Stomach (tissue), 8 donors: ENCODE measurements at regions not wholly inside any gene's neighbourhood (a gene's known extent, or its start where the extent isn't known, plus 50 kb on each side); places are given as distances from the start of the nearest gene placed in this dataset.

Experiments
- DNase-seq, 2 donors: peaks; one replicate each; pipeline versions ENCODE4 v3.0.0 to v3.0.0-alpha.2; 2013 to 2019
- H3K27ac ChIP-seq, 5 donors: fragments of 200-600 bp in 4 of 5; sonication (generic) in 4 of 5; one replicate each; pipeline ENCODE4 v1.5.1; 2013 to 2019; ENCODE audit warnings: mild to moderate bottlenecking in 1 of 5, moderate library complexity in 1 of 5
- H3K27me3 ChIP-seq, 3 donors: fragments of 200-600 bp; sonication (generic); one replicate each; pipeline ENCODE4 v1.5.1; 2017 to 2019; ENCODE audit warnings: mixed run types in 1 of 3
- H3K36me3 ChIP-seq, 4 donors: fragments of 200-600 bp; sonication (generic); 1 replicate in 3 of 4; 2 replicates in 1 of 4; pipeline ENCODE4 v1.5.1; 2016 to 2019
- H3K4me1 ChIP-seq, 4 donors: fragments of 200-600 bp; sonication (generic); one replicate each; pipeline ENCODE4 v1.5.1; 2016 to 2019
- H3K4me3 ChIP-seq, 4 donors: fragments of 200-600 bp; sonication (generic) in 3 of 4; one replicate each; pipeline ENCODE4 v1.5.1; 2016 to 2019; ENCODE audit warnings: mild to moderate bottlenecking in 1 of 4
- H3K9me3 ChIP-seq, 4 donors: fragments of 200-600 bp; sonication (generic); one replicate each; pipeline ENCODE4 v1.5.1; 2016 to 2019
- EP300 ChIP-seq: sonication (generic); formaldehyde crosslinking; IDR thresholded peaks from one replicate; pipeline ENCODE4 v1.6.1; 2017; ENCODE audit warnings: antibody characterized with exemption
- POLR2A ChIP-seq, 4 donors: fragments of 450-650 bp; IDR thresholded peaks; one replicate each; pipeline ENCODE4 v1.6.1; 2016; ENCODE audit warnings: antibody characterized with exemption in 4 of 4, control low read depth in 2 of 4, mild to moderate bottlenecking in 1 of 4, moderate library complexity in 1 of 4
- POLR2AphosphoS5 ChIP-seq, 3 donors: sonication (generic); formaldehyde crosslinking; IDR thresholded peaks; one replicate each; pipeline ENCODE4 v1.6.1; 2016; ENCODE audit warnings: antibody characterized with exemption in 3 of 3
- WGBS, 5 donors: extraction: QIAGEN DNeasy Blood & Tissue Kit in 3 of 5; methylation state at CpG; one replicate each; pipeline versions ENCODE4 v1.1.5 to v1.1.7; 2013 to 2018; 5-methylcytosine and 5-hydroxymethylcytosine counted together
- intact Hi-C: fragments of 100-400 bp; cut with DNase I; formaldehyde crosslinking; loops from one replicate; pipeline ENCODE4 v1.15.1; 2023; ENCODE audit warnings: low total_unique reads
- TF ChIP-seq, protein P1 (sequence below), 7 experiments: fragments of 450-650 bp in 4 of 7; fragments of 200-600 bp in 3 of 7; sonication (generic) in 3 of 7; IDR thresholded peaks; one replicate each; pipeline ENCODE4 v1.5.1; 2016 to 2019; ENCODE audit warnings: antibody characterized with exemption in 7 of 7, control low read depth in 2 of 7, mild to moderate bottlenecking in 1 of 7
- donor health status: healthy with polysubstance abuse.
- donor health status: Bipolar disorder and iron deficiency.
- donor health status: healthy.

DNA sequence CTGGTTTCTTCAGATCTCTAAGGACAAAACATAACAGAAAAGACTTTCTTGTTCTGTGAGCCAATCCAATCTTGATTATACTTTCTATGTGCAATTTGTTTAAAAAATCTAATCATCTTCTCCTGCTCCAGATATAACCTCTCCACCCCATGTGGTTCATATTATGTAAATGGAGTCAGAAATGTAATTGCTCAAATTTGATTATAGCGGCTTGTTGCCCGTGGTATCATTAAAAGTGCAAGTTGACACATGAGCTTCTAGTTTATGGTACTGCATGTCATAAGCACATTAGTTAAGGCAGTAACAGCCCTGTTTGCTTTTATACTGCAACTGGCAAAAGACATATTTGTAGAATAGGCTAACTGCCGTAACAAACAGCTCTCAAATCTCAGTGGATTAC, 715.1 kb upstream of the CDH7 start:
- H3K4me1 ChIP-seq: no peaks in the 10 kb centered on the region
- H3K27me3 ChIP-seq: no peaks in the 10 kb centered on the region
- 35 to 55% (median 36%) methylated on average over 3 of the region's 3 CpGs for whole genome bisulfite sequencing, 5 donors
- DNase-seq: peak in 1 of 2 donors; percentile 9
- no peaks in the 10 kb centered on the region for H3K9me3 ChIP-seq
- H3K4me3 ChIP-seq: no peak overlapping the region
- TF ChIP-seq POLR2AphosphoS5 (IDR thresholded peaks at IDR 0.05): no peak
- no peak for TF ChIP-seq EP300
- TF ChIP-seq, protein P1, sequence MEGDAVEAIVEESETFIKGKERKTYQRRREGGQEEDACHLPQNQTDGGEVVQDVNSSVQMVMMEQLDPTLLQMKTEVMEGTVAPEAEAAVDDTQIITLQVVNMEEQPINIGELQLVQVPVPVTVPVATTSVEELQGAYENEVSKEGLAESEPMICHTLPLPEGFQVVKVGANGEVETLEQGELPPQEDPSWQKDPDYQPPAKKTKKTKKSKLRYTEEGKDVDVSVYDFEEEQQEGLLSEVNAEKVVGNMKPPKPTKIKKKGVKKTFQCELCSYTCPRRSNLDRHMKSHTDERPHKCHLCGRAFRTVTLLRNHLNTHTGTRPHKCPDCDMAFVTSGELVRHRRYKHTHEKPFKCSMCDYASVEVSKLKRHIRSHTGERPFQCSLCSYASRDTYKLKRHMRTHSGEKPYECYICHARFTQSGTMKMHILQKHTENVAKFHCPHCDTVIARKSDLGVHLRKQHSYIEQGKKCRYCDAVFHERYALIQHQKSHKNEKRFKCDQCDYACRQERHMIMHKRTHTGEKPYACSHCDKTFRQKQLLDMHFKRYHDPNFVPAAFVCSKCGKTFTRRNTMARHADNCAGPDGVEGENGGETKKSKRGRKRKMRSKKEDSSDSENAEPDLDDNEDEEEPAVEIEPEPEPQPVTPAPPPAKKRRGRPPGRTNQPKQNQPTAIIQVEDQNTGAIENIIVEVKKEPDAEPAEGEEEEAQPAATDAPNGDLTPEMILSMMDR (IDR thresholded peaks at IDR 0.05): no peak
- no peak for TF ChIP-seq POLR2A (IDR thresholded peaks at IDR 0.05)
- intact Hi-C loops: no loop called here
- H3K36me3 ChIP-seq: no peaks in the 10 kb centered on the region
- H3K27ac ChIP-seq: no peak overlapping the region

DNA sequence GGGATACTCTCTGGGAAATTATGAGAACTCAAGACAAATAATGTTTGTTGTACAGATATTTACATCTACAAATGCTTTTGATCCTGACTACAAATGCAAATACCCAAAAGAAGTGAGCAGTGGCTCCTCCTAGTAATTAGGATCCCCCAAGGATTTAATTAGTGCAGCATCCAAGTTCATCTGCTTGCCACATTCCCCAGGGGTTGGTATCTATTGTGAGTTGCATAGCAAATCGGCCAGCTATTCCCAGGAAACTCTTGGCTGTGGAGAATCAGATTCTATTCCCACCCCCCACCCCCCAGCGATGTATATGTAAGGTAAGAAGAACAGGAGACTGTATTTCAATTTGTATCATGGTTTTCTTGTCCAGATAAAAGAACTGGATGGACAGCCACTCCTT, 725.1 kb upstream of the CDH7 start:
- WGBS, 5 donors: 52 to 63% (median 54%) methylated on average over 2 of the region's 2 CpGs
- Histone ChIP-seq H3K36me3 (no peaks in the 10 kb centered on the region), H3K9me3 (peaks cover 0 to 15% (median 4%) of the 10 kb centered on the region in 4 donors), H3K4me1 (no peaks in the 10 kb centered on the region), H3K4me3 (no peak overlapping the region), H3K27me3 (no peaks in the 10 kb centered on the region), H3K27ac (no peak overlapping the region)
- DNase-seq: no peak
- TF ChIP-seq EP300: no peak
- no peak for TF ChIP-seq POLR2A (IDR thresholded peaks at IDR 0.05)
- TF ChIP-seq, protein P1 (IDR thresholded peaks at IDR 0.05): no peak
- TF ChIP-seq POLR2AphosphoS5 (IDR thresholded peaks at IDR 0.05): no peak
- intact Hi-C loops: no loop called here

DNA sequence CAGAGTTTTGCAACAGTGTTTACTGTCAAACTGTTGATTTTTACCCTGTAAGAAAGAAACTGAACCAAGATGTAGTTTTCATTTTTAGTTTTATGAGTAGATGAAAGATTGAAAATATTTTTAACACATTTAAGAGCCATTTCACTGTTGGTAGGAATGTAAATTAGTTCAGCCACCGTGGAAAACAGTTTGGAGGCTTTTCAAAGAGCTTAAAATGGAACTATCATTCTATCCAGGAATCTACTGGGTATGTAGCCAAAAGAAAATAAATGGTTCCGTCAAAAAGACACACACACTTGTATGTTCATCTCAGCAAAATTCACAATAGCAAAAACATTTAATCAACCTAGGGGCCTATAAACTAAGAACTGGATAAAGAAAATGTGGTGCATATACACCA, 729.8 kb upstream of the CDH7 start:
- no peak for DNase-seq
- Histone ChIP-seq H3K4me3 (no peak overlapping the region), H3K27ac (no peak overlapping the region), H3K27me3 (no peaks in the 10 kb centered on the region), H3K4me1 (no peaks in the 10 kb centered on the region), H3K36me3 (no peaks in the 10 kb centered on the region), H3K9me3 (peaks cover 0 to 22% (median 4%) of the 10 kb centered on the region in 4 donors)
- WGBS, 5 donors: 56 to 76% (median 63%) methylated on average over 2 of the region's 2 CpGs
- intact Hi-C loops: no loop called here
- no peak for TF ChIP-seq POLR2A (IDR thresholded peaks at IDR 0.05)
- TF ChIP-seq, protein P1 (IDR thresholded peaks at IDR 0.05): no peak
- TF ChIP-seq POLR2AphosphoS5 (IDR thresholded peaks at IDR 0.05): no peak
- no peak for TF ChIP-seq EP300

DNA sequence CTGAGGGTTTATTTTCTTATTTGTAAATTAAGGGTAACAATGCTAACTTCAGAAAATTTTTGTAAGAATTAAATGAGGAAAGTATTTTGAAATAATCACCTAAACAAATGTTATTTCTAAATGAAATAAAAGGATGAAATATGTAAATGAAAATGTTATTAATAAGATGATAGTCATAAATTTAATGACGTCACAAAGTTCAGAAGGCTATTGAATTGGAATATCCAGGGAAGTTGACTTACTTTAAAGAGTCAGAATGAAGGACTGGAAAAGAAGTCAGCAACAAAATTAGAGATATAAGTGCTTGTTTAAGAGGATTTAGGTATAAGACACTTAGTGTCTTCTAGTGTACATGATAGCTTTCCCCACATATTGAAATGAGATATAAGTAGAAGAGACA, 732.6 kb upstream of the CDH7 start:
- Histone ChIP-seq H3K27me3 (no peaks in the 10 kb centered on the region), H3K9me3 (peaks cover 0 to 13% (median 0%) of the 10 kb centered on the region in 4 donors), H3K4me1 (no peaks in the 10 kb centered on the region), H3K27ac (no peak overlapping the region), H3K36me3 (no peaks in the 10 kb centered on the region), H3K4me3 (no peak overlapping the region)
- WGBS, 5 donors: 87 to 97% (median 91%) methylated on average over 1 of the region's 1 CpG
- TF ChIP-seq EP300 (no peak), POLR2A (IDR thresholded peaks at IDR 0.05) (no peak), POLR2AphosphoS5 (IDR thresholded peaks at IDR 0.05) (no peak)
- TF ChIP-seq, protein P1 (IDR thresholded peaks at IDR 0.05): no peak
- DNase-seq: no peak
- intact Hi-C loops: no loop called here
